Smooth muscle cell (in vitro differentiated cells): ENCODE measurements at regions not wholly inside any gene's neighbourhood (a gene's known extent, or its start where the extent isn't known, plus 50 kb on each side); places are given as distances from the start of the nearest gene placed in this dataset.

Experiments
- DNase-seq: peaks from one replicate; lab custom pipeline; 2025; ENCODE audit not compliant: unreplicated experiment; lab: John Stamatoyannopoulos, UW
- H2AFZ ChIP-seq: fragments of 200-600 bp; sonication (generic); 2 replicates; pipeline ENCODE4 v1.6.0; 2016; ENCODE audit warnings: antibody characterized with exemption, low read depth, mild to moderate bottlenecking
- H3F3A ChIP-seq: fragments of 200-600 bp; sonication (generic); 2 replicates; pipeline ENCODE4 v1.6.0; 2017; ENCODE audit warnings: antibody characterized with exemption, low read depth
- H3K27ac ChIP-seq: fragments of 200-600 bp; sonication (generic); 2 replicates; pipeline ENCODE4 v1.5.1; 2016; ENCODE audit warnings: low read depth, mild to moderate bottlenecking
- H3K27me3 ChIP-seq: fragments of 200-600 bp; sonication (generic); 2 replicates; pipeline ENCODE4 v1.6.1; 2016; ENCODE audit warnings: low read depth, mild to moderate bottlenecking
- H3K36me3 ChIP-seq: fragments of 200-600 bp; sonication (generic); 2 replicates; pipeline ENCODE4 v1.5.1; 2016; ENCODE audit warnings: low read depth
- H3K4me1 ChIP-seq: fragments of 200-600 bp; sonication (generic); 2 replicates; pipeline ENCODE4 v1.5.1; 2016; ENCODE audit warnings: low read depth
- H3K4me2 ChIP-seq: fragments of 200-600 bp; sonication (generic); 2 replicates; pipeline ENCODE4 v1.6.0; 2016; ENCODE audit warnings: mild to moderate bottlenecking
- H3K4me3 ChIP-seq: fragments of 200-600 bp; sonication (generic); 2 replicates; pipeline ENCODE4 v1.5.1; 2016; ENCODE audit warnings: mild to moderate bottlenecking
- H3K79me2 ChIP-seq: fragments of 200-600 bp; sonication (generic); 2 replicates; pipeline ENCODE4 v1.6.0; 2016; ENCODE audit warnings: low read depth, mild to moderate bottlenecking
- H3K9ac ChIP-seq: fragments of 200-600 bp; sonication (generic); 2 replicates; pipeline ENCODE4 v1.6.0; 2016; ENCODE audit warnings: low read depth
- H3K9me3 ChIP-seq: fragments of 200-600 bp; sonication (generic); replicated peaks from 2 replicates; pipeline ENCODE4 v1.5.1; 2016; ENCODE audit warnings: low read depth
- H4K20me1 ChIP-seq: fragments of 200-600 bp; sonication (generic); 2 replicates; pipeline ENCODE4 v1.6.0; 2016; ENCODE audit warnings: low read depth
- WGBS: methylation state at CpG from one replicate; pipeline ENCODE4 v1.1.7; 2016; ENCODE audit warnings: low lambda C conversion rate; 5-methylcytosine and 5-hydroxymethylcytosine counted together
- TF ChIP-seq, protein P1 (sequence below): fragments of 200-600 bp; sonication (generic); IDR thresholded peaks from 2 replicates; pipeline ENCODE4 v1.5.1; 2017; ENCODE audit warnings: borderline replicate concordance, mild to moderate bottlenecking, antibody characterized with exemption; ENCODE audit not compliant: insufficient read depth, poor library complexity, severe bottlenecking

GRCh38 chr14:101633276-101633675, 72.0 kb downstream of the DIO3 start:
- Histone ChIP-seq H3K9me3 (no peaks in the 10 kb centered on the region), H4K20me1 (no peaks in the 10 kb centered on the region), H3K4me1 (peaks cover 4% of the 10 kb centered on the region), H3F3A (no peaks in the 10 kb centered on the region), H3K27ac (no peak overlapping the region), H3K9ac (no peak overlapping the region), H3K36me3 (no peaks in the 10 kb centered on the region), H3K79me2 (no peaks in the 10 kb centered on the region), H3K4me2 (no peak overlapping the region), H3K27me3 (no peaks in the 10 kb centered on the region), H2AFZ (no peak overlapping the region), H3K4me3 (no peak overlapping the region)
- TF ChIP-seq, protein P1, sequence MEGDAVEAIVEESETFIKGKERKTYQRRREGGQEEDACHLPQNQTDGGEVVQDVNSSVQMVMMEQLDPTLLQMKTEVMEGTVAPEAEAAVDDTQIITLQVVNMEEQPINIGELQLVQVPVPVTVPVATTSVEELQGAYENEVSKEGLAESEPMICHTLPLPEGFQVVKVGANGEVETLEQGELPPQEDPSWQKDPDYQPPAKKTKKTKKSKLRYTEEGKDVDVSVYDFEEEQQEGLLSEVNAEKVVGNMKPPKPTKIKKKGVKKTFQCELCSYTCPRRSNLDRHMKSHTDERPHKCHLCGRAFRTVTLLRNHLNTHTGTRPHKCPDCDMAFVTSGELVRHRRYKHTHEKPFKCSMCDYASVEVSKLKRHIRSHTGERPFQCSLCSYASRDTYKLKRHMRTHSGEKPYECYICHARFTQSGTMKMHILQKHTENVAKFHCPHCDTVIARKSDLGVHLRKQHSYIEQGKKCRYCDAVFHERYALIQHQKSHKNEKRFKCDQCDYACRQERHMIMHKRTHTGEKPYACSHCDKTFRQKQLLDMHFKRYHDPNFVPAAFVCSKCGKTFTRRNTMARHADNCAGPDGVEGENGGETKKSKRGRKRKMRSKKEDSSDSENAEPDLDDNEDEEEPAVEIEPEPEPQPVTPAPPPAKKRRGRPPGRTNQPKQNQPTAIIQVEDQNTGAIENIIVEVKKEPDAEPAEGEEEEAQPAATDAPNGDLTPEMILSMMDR, result no peak
- 91% methylated on average over 10 of the region's 10 CpGs for WGBS
- DNase-seq, result no peak

DNA sequence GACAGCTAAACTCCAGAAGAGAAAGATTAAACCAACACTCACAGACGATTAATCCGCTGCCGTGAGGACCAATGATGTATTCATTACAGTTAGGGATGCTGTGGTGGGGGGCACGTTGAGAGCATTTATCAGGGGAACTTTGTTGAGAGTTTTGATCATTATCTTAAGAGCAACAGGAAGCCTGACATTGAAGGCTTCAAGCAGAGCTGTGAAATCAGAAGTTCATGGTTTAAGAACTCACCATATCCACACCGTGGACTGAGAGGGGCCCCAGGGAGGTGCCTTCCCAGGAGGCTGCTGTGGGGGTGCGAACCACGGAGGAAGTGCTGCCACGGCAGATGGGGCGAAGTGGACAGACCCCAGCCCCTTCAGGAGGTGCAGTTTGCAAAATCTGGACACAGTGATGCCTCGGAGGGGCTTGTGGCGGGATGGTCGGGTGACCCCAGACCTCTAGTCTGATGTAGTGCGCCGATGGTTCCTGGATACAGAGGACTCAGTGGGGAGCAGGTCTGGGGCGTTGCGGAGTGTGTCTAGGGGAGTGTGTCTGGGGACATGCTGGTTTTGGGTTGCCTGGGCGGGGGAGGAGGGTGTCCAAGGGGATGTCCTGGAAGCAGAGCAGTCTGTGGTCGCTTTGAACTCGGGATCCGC, 73.0 kb downstream of the DIO3 start:
- H3F3A ChIP-seq, result no peaks in the 10 kb centered on the region
- no peaks in the 10 kb centered on the region for H4K20me1 ChIP-seq
- H3K79me2 ChIP-seq, result no peaks in the 10 kb centered on the region
- no peak overlapping the region for H3K9ac ChIP-seq
- H3K4me3 ChIP-seq, result no peak overlapping the region
- no peak overlapping the region for H3K4me2 ChIP-seq
- H3K27me3 ChIP-seq, result no peaks in the 10 kb centered on the region
- H3K27ac ChIP-seq, result no peak overlapping the region
- no peak for DNase-seq
- TF ChIP-seq, protein P1, result no peak
- no peak overlapping the region for H2AFZ ChIP-seq
- H3K9me3 ChIP-seq, result no peaks in the 10 kb centered on the region
- 84% methylated on average over 17 of the region's 20 CpGs for WGBS
- no peaks in the 10 kb centered on the region for H3K4me1 ChIP-seq
- no peaks in the 10 kb centered on the region for H3K36me3 ChIP-seq

DNA sequence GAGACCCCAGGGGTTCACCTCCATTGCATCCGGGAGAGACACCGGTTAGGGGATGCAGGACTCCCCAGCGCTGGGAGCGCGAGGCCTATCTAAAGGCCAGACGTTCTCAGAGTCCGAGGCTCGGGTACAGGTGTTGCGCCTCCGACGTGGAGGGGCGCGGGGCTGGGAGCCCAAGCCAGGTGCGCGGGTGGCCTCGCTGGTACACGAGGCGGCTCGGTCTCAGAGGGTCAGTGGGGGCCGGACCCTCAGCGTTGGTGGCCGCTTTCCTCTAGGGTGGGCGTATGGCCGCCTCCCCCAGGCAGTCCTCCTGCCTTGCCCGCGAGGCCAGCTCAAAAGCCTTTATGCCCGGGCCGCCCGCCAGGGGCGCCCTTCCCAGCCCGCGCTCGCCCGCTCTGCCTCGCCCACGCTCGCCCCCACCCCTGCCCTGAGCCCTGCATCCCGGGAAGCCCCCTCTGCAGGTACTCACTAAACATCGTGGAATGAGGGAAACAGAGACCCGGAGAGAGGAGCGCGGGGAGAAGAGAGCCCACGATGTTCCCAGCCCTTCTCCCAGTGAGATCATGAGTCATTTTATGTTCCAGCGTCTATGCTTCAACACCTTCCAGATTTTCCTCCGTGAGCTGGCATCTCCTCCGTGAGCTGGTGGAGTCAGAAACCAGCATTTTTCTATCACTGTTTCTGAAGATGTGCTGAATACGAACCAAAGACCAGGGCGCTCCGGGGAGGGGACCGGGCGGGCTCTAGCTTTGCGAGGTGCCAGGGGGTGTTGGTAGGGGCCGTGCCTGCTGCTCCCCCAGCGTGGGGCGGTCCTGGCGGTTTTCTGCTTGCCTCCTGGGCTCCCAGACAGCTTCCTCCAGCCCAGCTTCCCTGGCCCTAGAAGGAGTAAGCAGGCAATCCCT, 73.8 kb downstream of the DIO3 start:
- Histone ChIP-seq H3K27me3 (no peaks in the 10 kb centered on the region), H3K36me3 (no peaks in the 10 kb centered on the region)
- WGBS, result 91% methylated on average over 53 of the region's 56 CpGs

More for the DNA sequence above, 73.8 kb downstream of the DIO3 start:
- H4K20me1 ChIP-seq, result no peaks in the 10 kb centered on the region
- H3F3A ChIP-seq, result no peaks in the 10 kb centered on the region
- H3K9ac ChIP-seq, result no peak overlapping the region
- no peak overlapping the region for H3K4me3 ChIP-seq
- H3K9me3 ChIP-seq, result no peaks in the 10 kb centered on the region
- no peak overlapping the region for H3K27ac ChIP-seq
- no peaks in the 10 kb centered on the region for H3K4me1 ChIP-seq
- TF ChIP-seq, protein P1, result no peak
- DNase-seq, result no peak
- no peaks in the 10 kb centered on the region for H3K79me2 ChIP-seq
- no peak overlapping the region for H3K4me2 ChIP-seq
- no peak overlapping the region for H2AFZ ChIP-seq
